ENCODE measurements at regions not wholly inside any gene's neighbourhood (a gene's known extent, or its start where the extent isn't known, plus 50 kb on each side); places are given as distances from the start of the nearest gene placed in this dataset.

- no peak for TF ChIP-seq CTCF (IDR thresholded peaks at IDR 0.05; ENCODE audit: insufficient read depth, low read length)
- TF ChIP-seq REST (IDR thresholded peaks at IDR 0.05; ENCODE audit: insufficient replicate concordance, low read depth) = no peak
These were observed 137.7 kb downstream of the NEUROD6 start for GRCh38 chr7:31202801-31203200.

Measured in HL-60 (cell line).